ENCODE measurements at regions not wholly inside any gene's neighbourhood (a gene's known extent, or its start where the extent isn't known, plus 50 kb on each side); places are given as distances from the start of the nearest gene placed in this dataset.

DNA sequence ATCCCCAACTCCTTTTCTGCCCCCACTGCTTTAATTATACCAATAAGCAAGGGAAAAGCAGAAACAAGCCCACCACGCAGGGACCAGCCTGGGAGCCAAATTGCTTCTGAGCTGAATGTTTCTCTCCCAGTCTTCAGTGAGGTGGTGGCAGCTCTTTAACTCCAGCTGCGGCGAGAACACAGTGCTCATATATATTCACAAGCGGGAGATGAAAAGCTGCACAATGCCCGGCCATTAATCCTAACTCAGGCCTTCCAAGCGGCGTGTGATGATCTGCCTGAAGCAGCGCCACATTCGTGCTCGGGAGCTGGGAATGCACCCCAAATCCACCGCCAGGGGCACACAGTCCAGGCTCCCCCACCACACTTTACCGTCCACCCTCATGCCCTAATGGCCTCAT is 203.7 kb upstream of the SDK2 start:
- TF ChIP-seq, protein P1, sequence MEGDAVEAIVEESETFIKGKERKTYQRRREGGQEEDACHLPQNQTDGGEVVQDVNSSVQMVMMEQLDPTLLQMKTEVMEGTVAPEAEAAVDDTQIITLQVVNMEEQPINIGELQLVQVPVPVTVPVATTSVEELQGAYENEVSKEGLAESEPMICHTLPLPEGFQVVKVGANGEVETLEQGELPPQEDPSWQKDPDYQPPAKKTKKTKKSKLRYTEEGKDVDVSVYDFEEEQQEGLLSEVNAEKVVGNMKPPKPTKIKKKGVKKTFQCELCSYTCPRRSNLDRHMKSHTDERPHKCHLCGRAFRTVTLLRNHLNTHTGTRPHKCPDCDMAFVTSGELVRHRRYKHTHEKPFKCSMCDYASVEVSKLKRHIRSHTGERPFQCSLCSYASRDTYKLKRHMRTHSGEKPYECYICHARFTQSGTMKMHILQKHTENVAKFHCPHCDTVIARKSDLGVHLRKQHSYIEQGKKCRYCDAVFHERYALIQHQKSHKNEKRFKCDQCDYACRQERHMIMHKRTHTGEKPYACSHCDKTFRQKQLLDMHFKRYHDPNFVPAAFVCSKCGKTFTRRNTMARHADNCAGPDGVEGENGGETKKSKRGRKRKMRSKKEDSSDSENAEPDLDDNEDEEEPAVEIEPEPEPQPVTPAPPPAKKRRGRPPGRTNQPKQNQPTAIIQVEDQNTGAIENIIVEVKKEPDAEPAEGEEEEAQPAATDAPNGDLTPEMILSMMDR (IDR thresholded peaks at IDR 0.05), result no peak
- TF ChIP-seq POLR2A (IDR thresholded peaks at IDR 0.05) (no peak), POLR2AphosphoS5 (IDR thresholded peaks at IDR 0.05) (no peak), EP300 (IDR thresholded peaks at IDR 0.05) (no peak)
